ENCODE measurements at regions not wholly inside any gene's neighbourhood (a gene's known extent, or its start where the extent isn't known, plus 50 kb on each side); places are given as distances from the start of the nearest gene placed in this dataset.
"Not testable (repeated sequence)": the region's sequence is repeated elsewhere in the genome, so short reads cannot be mapped to it uniquely, and the experiment has no call there.

DNA sequence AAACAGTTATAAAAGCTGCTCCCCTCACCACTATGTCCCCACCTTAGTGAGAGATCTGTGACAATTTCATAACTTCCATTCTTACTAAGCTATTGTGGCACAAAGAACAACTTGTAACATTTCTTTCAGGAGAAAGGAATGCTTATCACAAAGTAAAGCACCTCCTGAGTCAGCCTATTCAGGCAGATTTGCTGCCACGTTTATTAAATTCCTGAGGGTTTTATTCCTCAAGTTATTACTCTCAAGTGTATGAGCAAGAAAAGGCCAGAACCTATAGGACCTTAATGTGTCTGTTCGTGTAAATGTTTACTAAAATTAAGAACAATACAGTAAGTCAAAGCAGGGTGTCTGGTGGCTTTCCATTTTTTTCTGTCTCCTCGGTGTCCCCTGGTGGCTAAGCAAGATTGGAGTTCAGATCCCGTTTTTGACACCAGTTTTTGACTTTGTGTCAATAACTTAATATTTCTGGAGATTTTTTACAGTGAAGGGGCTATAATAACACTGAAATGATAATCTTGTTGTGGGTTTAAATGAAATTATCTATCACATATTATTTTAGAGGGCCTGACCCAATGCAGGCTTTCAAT is 1539.6 kb downstream of the BRINP3 start:
- DNase-seq, result no peak

GRCh38 chr1:188941986-188942385 is 1535.7 kb downstream of the BRINP3 start:
- no peak for DNase-seq

DNA sequence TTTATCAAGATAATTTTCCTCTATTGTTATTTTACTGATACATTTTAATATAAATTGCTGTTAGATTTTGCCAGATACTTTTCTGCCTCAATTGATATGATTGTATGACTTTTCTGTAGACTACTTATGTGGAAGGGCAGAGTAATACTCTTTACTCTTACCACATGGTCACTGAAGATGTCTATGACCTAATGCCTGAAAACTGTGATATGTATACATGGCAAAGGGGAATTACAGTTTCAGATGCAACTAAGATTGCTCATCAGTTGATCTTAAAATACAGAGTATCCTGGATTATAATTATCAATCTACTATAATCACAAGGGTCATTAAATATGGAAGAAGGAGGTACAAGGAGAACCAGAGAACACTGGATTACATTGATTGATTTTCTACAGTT is 1528.0 kb downstream of the BRINP3 start:
- DNase-seq, result no peak

GRCh38 chr1:188958461-188959115 is 1519.1 kb downstream of the BRINP3 start:
- DNase-seq, result no peak

DNA sequence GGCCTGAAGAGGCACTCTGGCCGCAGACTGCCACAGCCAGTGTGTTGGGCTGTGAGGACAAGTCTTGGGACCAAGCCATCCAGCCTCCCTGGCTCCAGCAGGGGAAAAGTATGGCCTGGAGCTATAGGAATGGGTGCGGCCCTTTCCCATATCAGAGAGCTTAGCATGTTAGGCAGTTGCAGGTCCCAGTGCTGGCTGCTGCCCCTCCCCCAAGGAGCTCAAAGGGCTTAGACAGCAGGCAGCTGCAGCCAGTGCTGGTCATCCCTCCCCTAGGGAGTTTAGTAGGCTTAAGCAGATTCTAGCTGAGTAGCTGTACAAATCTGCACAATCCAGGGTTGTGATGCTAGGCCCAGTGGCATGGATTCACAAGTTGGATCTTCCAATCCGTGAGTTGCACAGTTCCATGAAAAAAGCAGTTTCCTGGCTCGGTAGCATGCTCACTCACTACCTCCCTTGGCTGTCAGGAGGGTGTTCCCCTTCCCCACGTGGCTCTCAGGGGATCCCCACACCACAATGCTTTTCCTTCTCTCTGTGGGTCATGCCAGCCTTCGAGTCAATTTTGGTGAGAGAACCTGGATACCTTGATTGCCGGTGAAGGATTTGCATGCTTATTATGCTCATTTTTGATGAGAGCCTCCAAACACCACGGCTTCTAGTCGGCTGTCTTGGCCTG is 1490.8 kb downstream of the BRINP3 start:
- no peak for DNase-seq

- DNase-seq, result no peak
These were observed 1489.1 kb downstream of the BRINP3 start for GRCh38 chr1:188988589-188988988.

GRCh38 chr1:188991221-188991930 is 1486.3 kb downstream of the BRINP3 start:
- DNase-seq, result no peak

DNA sequence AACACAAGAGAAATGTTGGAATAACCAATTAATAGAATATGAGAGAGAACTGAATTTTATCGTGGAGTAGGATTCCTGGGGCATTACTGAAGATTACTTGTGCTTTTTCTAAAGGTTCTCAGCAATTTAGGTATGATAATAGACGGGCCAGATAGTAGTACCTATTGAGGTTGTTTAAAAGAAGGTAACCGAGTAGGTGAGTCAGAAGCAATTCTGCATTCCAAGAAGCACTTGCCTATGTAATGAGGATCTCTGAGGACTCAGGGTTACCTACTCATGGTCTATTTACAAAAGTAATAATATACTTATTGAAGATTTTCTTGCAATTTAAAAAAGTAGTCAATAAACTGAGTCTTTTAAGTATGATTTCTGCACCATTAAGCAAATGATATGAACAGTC is 1469.8 kb downstream of the BRINP3 start:
- DNase-seq, result no peak

- DNase-seq, result no peak
These were observed 1456.1 kb downstream of the BRINP3 start for GRCh38 chr1:189021577-189021976.

DNA sequence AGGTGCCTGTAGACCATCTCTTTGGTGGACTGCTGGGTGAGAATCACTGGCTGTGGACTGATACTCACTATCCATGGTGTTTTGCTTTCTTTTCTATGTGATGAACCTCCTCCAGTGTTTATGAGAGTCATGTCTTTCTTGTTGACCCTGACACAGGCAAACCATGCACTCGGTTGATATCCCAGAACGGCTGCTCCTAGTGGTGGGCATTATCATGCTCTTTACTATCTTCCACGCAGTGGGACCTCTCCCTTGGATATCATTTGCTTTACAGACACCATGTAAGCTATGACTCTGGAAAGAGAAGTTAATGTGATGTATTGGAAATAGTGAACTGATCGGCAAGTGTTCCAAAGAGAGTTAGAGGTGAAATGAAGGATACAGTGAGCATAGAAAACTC is 1455.6 kb downstream of the BRINP3 start:
- DNase-seq, result no peak

GRCh38 chr1:189027512-189027911 is 1450.2 kb downstream of the BRINP3 start:
- DNase-seq, result no peak

- DNase-seq, result no peak
These were observed 1444.5 kb downstream of the BRINP3 start for GRCh38 chr1:189033169-189033568.

GRCh38 chr1:189036628-189037027 is 1441.0 kb downstream of the BRINP3 start:
- no peak for DNase-seq

DNA sequence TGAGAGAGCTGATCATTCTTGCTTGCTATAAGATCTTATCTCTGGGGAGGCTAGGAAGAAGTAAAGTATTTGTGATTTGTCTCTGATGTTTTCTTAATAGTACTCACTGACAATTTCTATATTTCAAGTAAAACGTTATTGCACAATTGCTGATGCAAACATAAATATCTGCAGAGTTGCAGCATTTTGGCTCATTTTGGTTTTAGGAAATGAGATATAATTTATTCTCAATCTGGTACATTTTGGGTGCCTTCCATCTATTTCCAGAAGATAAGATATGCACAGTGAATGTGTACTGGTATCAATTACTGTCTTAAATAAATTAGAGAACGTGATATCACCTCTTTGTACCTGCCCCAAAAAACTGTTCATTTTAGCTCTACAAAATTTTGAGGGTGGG is 1431.5 kb downstream of the BRINP3 start:
- DNase-seq, result no peak

DNA sequence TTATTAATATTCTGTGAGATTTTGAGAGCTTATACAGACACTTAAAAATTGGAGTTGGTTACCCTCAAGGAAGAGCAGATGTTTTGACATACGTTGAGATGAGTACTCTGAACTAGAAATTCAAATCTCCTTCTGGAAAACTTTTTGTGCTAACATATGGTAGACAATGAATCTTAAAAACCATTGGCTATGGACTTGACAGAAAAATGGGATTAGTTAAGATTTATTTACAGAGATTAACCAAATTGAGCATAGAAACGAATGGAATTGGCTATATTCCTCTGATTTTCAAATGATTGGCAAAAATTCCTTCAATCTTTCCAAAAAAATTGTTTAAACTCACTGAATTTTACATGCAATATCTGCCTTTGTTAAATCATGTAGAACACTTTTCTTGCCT is 1392.9 kb downstream of the BRINP3 start:
- DNase-seq, result no peak

- no peak for DNase-seq
These were observed 1373.7 kb downstream of the BRINP3 start for GRCh38 chr1:189103956-189104355.

DNA sequence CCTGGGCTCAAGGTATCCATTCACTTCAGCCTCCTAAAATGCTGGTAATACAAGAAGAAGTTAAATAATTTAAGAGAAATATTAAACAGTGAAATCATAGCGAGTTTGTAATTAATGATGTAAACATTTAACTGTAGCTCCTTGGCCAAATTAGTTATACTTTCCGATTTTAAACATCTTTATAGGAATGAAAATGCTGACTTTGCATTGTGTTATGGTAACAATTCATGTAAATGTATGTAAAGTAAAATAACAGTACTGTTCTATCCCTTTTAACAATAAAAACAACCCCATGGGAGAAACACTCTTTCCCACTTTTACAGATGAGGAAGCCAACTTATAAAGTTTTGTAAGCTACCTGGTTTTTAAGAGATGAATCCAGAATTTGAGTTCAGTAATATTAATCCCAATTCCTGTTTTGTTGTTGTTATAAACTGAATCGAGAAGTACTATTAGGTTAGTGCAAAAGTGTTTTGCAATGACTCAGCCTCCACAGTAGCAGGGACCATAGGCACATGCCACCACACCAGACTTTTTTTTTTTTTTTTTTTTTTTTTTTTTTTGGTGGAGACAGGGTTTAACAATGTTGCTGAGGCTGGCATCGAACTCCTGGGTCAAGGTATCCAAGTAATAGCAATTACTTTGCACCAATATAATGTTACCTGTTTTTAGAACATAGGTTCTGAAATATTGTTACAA is 1360.4 kb downstream of the BRINP3 start:
- DNase-seq, result no peak

- DNase-seq, result no peak
These were observed 1355.7 kb downstream of the BRINP3 start for GRCh38 chr1:189121941-189122340.

- DNase-seq, result no peak
These were observed 1352.0 kb downstream of the BRINP3 start for GRCh38 chr1:189125694-189126093.

DNA sequence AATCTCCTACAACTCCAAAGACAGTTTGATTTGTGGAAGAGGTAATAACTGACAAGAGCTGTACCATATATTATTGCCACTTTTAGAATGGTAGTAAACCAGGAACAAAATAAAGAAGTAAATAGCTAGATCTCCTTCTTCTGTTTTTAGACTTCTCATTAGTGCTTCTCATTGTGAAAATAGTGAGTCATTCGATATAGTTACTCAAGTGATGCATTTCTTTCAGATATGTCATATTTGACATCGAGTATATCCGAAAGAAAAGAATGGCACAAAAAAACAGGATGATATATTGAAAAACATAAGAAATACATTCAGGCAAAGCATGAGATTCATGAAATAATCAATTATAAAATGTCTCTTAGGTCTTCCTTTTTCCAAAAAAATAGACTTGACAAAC is 1346.1 kb downstream of the BRINP3 start:
- no peak for DNase-seq

GRCh38 chr1:189139748-189140147 is 1337.9 kb downstream of the BRINP3 start:
- not testable (repeated sequence) for DNase-seq

DNA sequence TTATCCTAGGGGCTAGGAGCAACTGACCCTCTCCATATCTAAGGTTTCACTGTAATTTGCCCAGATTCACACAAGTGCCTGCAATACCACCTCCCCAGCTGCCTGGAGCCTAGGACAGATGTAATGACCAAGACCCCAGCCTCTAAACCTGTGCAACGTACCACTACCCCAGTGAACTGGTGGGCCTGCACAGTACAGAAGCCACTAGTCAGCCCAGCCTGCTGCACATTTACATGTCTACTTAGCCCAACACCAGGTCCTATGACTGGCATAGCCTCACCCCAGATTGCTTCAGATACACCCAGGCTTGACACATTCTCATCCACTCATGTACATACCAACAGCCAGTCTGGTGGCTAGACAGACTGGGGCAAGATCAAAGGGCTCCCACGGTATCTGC is 1336.6 kb downstream of the BRINP3 start:
- DNase-seq, result no peak

Measured in activated CD4-positive, CD25-positive, alpha-beta regulatory T cell treated with anti-CD3 and anti-CD28 coated beads, Interleukin-2, amount 50 U/mL, for 72 hours (primary cell).